Glutamatergic neuron (in vitro differentiated cells): ENCODE measurements at regions not wholly inside any gene's neighbourhood (a gene's known extent, or its start where the extent isn't known, plus 50 kb on each side); places are given as distances from the start of the nearest gene placed in this dataset.
"Not testable (repeated sequence)": the region's sequence is repeated elsewhere in the genome, so short reads cannot be mapped to it uniquely, and the experiment has no call there.

Source experiments
- DNase-seq: peaks from one replicate; pipeline ENCODE4 v3.0.0; 2022
- H3K27ac Mint-ChIP-seq: one replicate; pipeline ENCODE4 v1.8.0; 2020; ENCODE audit warnings: mild to moderate bottlenecking, mixed read lengths, inconsistent platforms; ENCODE audit not compliant: unreplicated experiment
- H3K27me3 Mint-ChIP-seq: one replicate; pipeline ENCODE4 v1.8.0; 2020; ENCODE audit warnings: mild to moderate bottlenecking, moderate library complexity, mixed read lengths, inconsistent platforms; ENCODE audit not compliant: unreplicated experiment
- H3K36me3 Mint-ChIP-seq: one replicate; pipeline ENCODE4 v1.8.0; 2020; ENCODE audit warnings: mild to moderate bottlenecking, mixed read lengths, inconsistent platforms; ENCODE audit not compliant: unreplicated experiment
- H3K4me1 Mint-ChIP-seq: one replicate; pipeline ENCODE4 v1.8.0; 2020; ENCODE audit warnings: mild to moderate bottlenecking, low read depth, mixed read lengths, inconsistent platforms; ENCODE audit not compliant: unreplicated experiment
- H3K4me3 Mint-ChIP-seq: one replicate; pipeline ENCODE4 v1.8.0; 2020; ENCODE audit warnings: mild to moderate bottlenecking, mixed read lengths, inconsistent platforms; ENCODE audit not compliant: unreplicated experiment
- H3K9me3 Mint-ChIP-seq: one replicate; pipeline ENCODE4 v1.8.0; 2020; ENCODE audit warnings: mild to moderate bottlenecking, moderate library complexity, mixed read lengths, inconsistent platforms; ENCODE audit not compliant: unreplicated experiment
- CTCF ChIP-seq: fragments of 200-600 bp; sonication (generic); IDR thresholded peaks from one replicate; pipeline ENCODE4 v1.5.0; 2021; ENCODE audit not compliant: partially characterized antibody, unreplicated experiment

GRCh38 chr14:83913476-83913875 is 1616.5 kb upstream of the FLRT2 start:
- H3K27ac Mint-ChIP-seq, result no peak overlapping the region

DNA sequence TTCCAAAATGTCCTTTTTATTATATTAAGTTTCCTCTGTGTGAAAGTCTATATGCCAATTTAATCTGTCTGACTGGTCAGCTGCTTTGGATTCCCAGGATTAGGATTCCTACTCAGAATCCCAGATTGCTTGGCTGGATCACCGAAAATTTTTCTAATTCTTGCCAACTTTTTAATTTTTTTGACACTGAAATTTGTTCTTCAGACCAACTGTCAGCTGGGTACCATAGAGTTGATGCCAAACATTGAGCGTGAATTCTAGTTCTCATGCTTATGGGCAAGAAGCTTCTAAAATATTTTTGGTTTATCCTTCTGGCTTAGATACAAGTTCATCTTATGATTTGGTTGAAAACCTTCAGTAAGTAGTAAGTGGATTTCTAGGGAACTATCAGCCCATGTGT is 1611.4 kb upstream of the FLRT2 start:
- H3K36me3 Mint-ChIP-seq, result no peaks in the 10 kb centered on the region
- no peaks in the 10 kb centered on the region for H3K27me3 Mint-ChIP-seq
- H3K27ac Mint-ChIP-seq, result no peak overlapping the region
- no peaks in the 10 kb centered on the region for H3K4me1 Mint-ChIP-seq
- H3K4me3 Mint-ChIP-seq, result no peak overlapping the region
- no peak for TF ChIP-seq CTCF
- DNase-seq, result no peak
- no peaks in the 10 kb centered on the region for H3K9me3 Mint-ChIP-seq

More at GRCh38 chr14:83913476-83913875, 1616.5 kb upstream of the FLRT2 start:
- no peak for DNase-seq
- Mint-ChIP-seq H3K9me3 (no peaks in the 10 kb centered on the region), H3K4me3 (no peak overlapping the region), H3K27me3 (no peaks in the 10 kb centered on the region), H3K4me1 (no peaks in the 10 kb centered on the region), H3K36me3 (no peaks in the 10 kb centered on the region)
- no peak for TF ChIP-seq CTCF

DNA sequence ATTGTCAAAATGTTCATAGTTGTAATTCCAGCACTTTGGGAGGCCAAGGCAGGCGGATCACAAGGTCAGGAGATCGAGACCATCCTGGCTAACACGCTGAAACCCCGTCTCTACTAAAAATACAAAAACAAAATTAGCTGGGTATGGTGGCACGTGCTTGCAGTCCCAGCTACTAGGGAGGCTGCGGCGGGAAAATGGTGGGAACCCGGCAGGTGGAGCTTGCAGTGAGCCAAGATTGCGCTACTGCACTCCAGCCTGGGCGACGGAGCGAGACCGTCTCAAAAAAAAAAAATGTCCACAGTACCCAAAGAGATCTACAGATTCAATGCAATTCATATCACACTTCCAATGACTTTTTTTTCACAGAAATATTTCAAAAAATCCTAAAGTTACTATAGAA is 1610.3 kb upstream of the FLRT2 start:
- not testable (repeated sequence) for H3K27me3 Mint-ChIP-seq, H3K4me1 Mint-ChIP-seq, H3K36me3 Mint-ChIP-seq, H3K27ac Mint-ChIP-seq, H3K9me3 Mint-ChIP-seq, H3K4me3 Mint-ChIP-seq, DNase-seq

- no peak overlapping the region for H3K27ac Mint-ChIP-seq
- no peaks in the 10 kb centered on the region for H3K9me3 Mint-ChIP-seq
- no peaks in the 10 kb centered on the region for H3K36me3 Mint-ChIP-seq
- no peak for TF ChIP-seq CTCF
- DNase-seq, result no peak
- H3K4me3 Mint-ChIP-seq, result no peak overlapping the region
- no peaks in the 10 kb centered on the region for H3K27me3 Mint-ChIP-seq
- no peaks in the 10 kb centered on the region for H3K4me1 Mint-ChIP-seq
These were observed 1606.1 kb upstream of the FLRT2 start for GRCh38 chr14:83923842-83924241.

DNA sequence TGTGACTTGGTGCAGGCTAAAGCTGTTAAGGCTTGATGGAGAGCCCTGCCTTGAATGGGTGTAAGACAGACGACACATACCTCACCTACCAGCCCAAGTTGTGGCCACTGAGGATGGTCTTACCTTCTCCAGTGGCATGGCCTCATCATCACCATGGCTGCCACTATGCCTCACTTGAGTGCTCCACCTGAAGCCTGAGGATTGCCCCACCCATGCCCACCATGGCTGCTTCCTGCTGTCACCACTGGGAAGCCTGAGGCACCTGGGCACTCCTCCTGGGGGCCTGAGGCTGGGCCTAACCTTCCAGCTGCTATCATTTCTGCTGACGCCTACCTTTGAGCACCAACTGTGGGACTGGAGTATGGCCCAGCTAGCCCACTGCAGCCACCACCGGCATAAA is 1605.7 kb upstream of the FLRT2 start:
- Mint-ChIP-seq H3K27ac (no peak overlapping the region), H3K27me3 (no peaks in the 10 kb centered on the region), H3K36me3 (no peaks in the 10 kb centered on the region), H3K9me3 (no peaks in the 10 kb centered on the region), H3K4me1 (no peaks in the 10 kb centered on the region), H3K4me3 (no peak overlapping the region)
- no peak for TF ChIP-seq CTCF
- DNase-seq, result no peak

- TF ChIP-seq CTCF, result no peak
- Mint-ChIP-seq H3K27ac (no peak overlapping the region), H3K27me3 (no peaks in the 10 kb centered on the region), H3K9me3 (peaks cover 7% of the 10 kb centered on the region), H3K36me3 (peaks cover 15% of the 10 kb centered on the region), H3K4me3 (no peak overlapping the region), H3K4me1 (no peaks in the 10 kb centered on the region)
- no peak for DNase-seq
These were observed 1589.7 kb upstream of the FLRT2 start for GRCh38 chr14:83940253-83940652.
